LNCaP clone FGC (cell line): ENCODE measurements at regions not wholly inside any gene's neighbourhood (a gene's known extent, or its start where the extent isn't known, plus 50 kb on each side); places are given as distances from the start of the nearest gene placed in this dataset.

Experiments used
- DNase-seq: peaks from one replicate; pipeline ENCODE4 v3.0.0-alpha.2; 2011; ENCODE audit warnings: low read depth
- H3K4me3 ChIP-seq: 2 replicates; pipeline ENCODE4 v1.5.1; 2011; ENCODE audit warnings: mild to moderate bottlenecking, low read depth, low read length, control low read depth
- TF ChIP-seq, protein P1 (sequence below): IDR thresholded peaks from 2 replicates; pipeline ENCODE4 v1.5.1; 2012; ENCODE audit warnings: mild to moderate bottlenecking; ENCODE audit not compliant: control insufficient read depth, insufficient read depth; ENCODE audit errors: extremely low read depth

DNA sequence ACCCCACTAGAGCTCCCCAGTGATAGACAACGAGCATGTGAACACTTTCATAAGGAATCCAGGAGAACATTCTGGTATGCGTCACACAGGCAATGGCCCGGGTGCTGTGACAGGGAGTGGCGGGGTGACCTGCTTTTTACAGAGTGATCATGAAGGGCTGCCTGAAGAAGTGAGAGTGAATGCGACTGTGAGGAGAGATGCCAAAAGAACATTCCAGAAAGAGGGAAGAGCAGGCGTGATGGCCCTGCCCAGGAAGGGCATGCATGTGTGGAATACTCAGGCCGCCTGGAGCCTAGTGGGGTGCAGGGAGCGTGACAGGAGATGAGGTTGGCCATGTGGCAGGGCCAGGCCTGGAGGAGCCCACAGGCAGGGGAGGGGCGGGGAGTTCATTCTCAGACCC lies 53.8 kb downstream of the FZD10 start:
- DNase-seq: no peak
- H3K4me3 ChIP-seq: no peak overlapping the region
- TF ChIP-seq, protein P1, sequence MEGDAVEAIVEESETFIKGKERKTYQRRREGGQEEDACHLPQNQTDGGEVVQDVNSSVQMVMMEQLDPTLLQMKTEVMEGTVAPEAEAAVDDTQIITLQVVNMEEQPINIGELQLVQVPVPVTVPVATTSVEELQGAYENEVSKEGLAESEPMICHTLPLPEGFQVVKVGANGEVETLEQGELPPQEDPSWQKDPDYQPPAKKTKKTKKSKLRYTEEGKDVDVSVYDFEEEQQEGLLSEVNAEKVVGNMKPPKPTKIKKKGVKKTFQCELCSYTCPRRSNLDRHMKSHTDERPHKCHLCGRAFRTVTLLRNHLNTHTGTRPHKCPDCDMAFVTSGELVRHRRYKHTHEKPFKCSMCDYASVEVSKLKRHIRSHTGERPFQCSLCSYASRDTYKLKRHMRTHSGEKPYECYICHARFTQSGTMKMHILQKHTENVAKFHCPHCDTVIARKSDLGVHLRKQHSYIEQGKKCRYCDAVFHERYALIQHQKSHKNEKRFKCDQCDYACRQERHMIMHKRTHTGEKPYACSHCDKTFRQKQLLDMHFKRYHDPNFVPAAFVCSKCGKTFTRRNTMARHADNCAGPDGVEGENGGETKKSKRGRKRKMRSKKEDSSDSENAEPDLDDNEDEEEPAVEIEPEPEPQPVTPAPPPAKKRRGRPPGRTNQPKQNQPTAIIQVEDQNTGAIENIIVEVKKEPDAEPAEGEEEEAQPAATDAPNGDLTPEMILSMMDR: no peak

DNA sequence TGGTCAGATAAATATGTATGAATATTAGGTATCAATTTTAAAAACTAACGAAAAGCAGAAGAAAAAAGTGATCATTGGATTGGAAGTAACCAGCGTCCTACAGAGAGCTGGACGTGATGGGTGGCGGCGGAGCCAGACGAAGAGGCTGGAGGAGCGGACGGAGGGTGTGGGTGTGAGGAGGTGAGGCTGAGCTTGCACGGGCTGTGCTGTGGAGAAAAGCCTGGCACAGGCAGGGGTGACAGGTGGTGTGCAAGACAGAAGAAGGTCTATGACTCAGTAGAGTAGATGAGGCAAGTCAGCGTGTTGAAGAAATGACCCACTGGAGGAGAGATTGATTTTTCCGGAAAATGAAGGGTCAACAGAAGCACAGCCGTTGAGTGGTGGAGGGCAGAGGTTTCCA lies 56.4 kb downstream of the FZD10 start:
- TF ChIP-seq, protein P1: no peak
- no peak for DNase-seq
- H3K4me3 ChIP-seq: no peak overlapping the region

DNA sequence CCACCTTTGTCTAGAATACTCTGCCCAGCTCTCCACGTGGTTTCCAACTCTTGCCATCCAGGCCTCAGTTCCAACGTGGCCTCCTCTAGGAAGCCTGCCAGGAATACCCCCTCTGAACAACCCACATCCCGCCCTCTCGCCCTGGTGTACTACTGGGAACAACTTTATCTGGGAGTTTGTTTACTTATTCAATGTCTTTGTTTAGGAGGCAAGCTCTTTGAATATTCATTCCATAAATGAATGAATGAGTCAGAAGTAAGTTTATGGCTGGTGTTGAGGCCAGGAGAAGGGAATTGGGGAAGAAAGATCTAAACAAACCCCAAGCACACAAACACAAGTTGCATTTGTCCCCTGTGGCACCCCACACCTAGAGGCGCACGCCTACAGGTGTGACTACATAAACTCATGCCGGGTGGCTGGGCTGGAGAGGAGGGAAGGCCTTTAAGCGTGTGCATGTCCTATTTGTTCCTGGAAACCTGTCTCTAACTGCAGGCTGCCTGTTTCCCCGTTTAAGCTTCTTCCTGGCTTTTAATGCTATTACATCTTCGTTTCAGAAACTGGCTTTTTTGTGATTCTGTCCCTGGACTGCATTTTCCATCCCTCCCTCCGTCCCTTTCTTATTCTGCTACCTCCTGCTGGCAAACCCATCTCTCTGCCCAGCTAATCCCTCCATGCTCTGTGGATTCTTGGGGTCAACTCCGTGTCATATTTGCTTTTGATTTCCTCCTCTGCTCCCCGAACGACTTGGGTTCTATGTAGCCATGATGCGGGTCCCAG lies 57.9 kb downstream of the FZD10 start:
- DNase-seq: no peak
- TF ChIP-seq, protein P1: no peak
- H3K4me3 ChIP-seq: no peak overlapping the region

DNA sequence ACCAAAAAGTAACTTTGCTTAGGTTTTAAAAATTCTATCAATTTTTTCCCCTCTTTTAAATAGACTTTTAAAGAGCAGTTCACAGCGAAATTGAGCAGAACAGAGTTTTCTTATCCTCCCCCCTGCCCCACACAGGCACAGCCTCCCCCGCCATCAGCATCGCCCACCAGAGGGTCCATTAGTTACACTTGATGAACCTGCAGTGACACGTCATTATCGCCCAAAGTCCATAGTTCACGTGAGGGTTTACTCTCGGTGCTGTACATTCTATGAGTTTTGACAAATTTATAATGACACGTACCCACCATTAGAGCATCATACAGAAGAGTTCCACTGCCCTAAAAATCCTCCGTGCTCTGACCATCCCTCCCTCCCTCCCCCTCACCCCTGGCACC lies 58.4 kb downstream of the FZD10 start:
- TF ChIP-seq, protein P1: no peak
- no peak overlapping the region for H3K4me3 ChIP-seq
- DNase-seq: no peak

DNA sequence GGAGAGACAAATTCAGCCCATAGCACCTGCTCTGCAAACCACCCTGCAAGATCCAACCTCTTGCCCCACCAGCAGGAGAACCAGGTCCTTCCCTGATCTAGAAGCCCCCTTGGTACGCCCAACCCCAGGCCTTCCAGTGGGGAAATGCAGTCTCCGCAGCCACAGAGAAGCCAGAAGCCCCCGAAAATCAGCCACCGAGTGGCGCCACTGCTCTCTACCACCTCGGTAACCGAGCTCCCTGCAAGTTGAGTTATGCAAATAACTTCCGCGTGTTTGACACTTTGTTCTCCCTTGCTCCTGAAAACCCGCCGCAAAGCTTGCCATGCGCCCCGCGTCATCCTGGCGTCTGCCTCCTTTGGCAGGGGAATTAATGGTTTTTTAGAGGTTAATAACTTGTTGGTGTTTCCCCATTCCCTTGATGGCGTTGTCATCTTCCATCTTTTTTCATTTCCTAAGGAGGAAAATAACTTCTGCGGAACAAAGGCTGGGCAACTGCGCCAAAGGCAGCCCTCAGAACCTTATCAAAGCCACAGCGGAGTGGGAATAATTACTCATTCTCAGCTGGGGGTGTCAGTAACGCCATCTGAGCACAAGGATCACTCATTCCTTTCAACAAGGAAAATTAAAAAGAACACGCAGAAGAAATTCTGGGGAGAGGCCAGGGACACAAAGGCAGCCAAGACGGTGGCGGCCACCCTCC lies 60.4 kb downstream of the FZD10 start:
- DNase-seq: no peak
- H3K4me3 ChIP-seq: no peak overlapping the region
- TF ChIP-seq, protein P1: no peak

DNA sequence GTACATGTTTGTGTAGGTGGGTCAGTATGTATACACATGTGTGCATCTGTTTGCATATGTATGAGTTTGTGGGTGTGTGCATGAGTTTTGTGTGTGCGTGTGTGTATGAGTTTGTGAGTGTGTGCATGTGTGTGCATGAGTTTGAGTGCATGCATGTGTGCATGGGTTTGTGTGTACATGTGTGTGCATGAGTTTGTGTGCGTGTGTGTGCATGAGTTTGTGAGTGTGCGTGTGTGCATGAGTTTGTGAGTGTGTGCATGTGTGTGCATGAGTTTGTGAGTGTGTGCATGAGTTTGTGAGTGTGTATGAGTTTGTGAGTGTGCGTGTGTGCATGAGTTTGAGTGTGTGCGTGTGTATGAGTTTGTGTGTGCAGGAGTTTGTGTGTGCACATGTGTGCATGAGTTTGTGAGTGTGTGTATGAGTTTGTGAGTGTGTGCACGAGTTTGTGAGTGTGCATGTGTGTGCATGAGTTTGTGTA lies 61.5 kb downstream of the FZD10 start:
- TF ChIP-seq, protein P1: no peak
- no peak for DNase-seq
- H3K4me3 ChIP-seq: no peak overlapping the region
